ENCODE measurements at regions not wholly inside any gene's neighbourhood (a gene's known extent, or its start where the extent isn't known, plus 50 kb on each side); places are given as distances from the start of the nearest gene placed in this dataset.

GRCh38 chr5:43985411-43985810, 382.4 kb downstream of the NNT start:
- no peak for TF ChIP-seq TP53 (CRISPR knock-in tag; IDR thresholded peaks at IDR 0.05)
- TF ChIP-seq BHLHE40 (IDR thresholded peaks at IDR 0.05; ENCODE audit: low read depth, low read length) = no peak
- TF ChIP-seq JUN (IDR thresholded peaks at IDR 0.05) = no peak
- no peak for TF ChIP-seq CTCF (IDR thresholded peaks at IDR 0.05)
- TF ChIP-seq JUNB (IDR thresholded peaks at IDR 0.05) = no peak
- TF ChIP-seq EHMT2 (IDR thresholded peaks at IDR 0.05; ENCODE audit: low read depth) = no peak
- no peak for TF ChIP-seq RCOR1 (IDR thresholded peaks at IDR 0.05; ENCODE audit: low read depth, low read length)
- no peak for TF ChIP-seq USF2 (IDR thresholded peaks at IDR 0.05)
- TF ChIP-seq POLR2A (IDR thresholded peaks at IDR 0.05; ENCODE audit: low read length) = no peak
- no peak for TF ChIP-seq GATA3 (IDR thresholded peaks at IDR 0.05; ENCODE audit: borderline replicate concordance)
- TF ChIP-seq FOSL2 (IDR thresholded peaks at IDR 0.05) = no peak
- no peak for TF ChIP-seq FOSL2 (CRISPR knock-in tag; IDR thresholded peaks at IDR 0.05)
- TF ChIP-seq EP300 (IDR thresholded peaks at IDR 0.05) = no peak
- TF ChIP-seq MAZ (IDR thresholded peaks at IDR 0.05; ENCODE audit: borderline replicate concordance, low read depth, low read length) = no peak
